Loucy (cell line): ENCODE measurements at regions not wholly inside any gene's neighbourhood (a gene's known extent, or its start where the extent isn't known, plus 50 kb on each side); places are given as distances from the start of the nearest gene placed in this dataset.

Source experiments
- EZH2phosphoT487 ChIP-seq: fragments of 200-600 bp; IDR thresholded peaks from 2 replicates; pipeline ENCODE4 v1.6.1; 2018; ENCODE audit warnings: antibody characterized with exemption, mild to moderate bottlenecking, moderate library complexity, borderline replicate concordance
- TF ChIP-seq, protein P1 (sequence below): fragments of 200-600 bp; sonication (generic); conservative IDR thresholded peaks from 2 replicates; pipeline ENCODE4 v1.5.1; 2014; ENCODE audit warnings: mild to moderate bottlenecking, antibody characterized with exemption, low read length

- TF ChIP-seq, protein P1, sequence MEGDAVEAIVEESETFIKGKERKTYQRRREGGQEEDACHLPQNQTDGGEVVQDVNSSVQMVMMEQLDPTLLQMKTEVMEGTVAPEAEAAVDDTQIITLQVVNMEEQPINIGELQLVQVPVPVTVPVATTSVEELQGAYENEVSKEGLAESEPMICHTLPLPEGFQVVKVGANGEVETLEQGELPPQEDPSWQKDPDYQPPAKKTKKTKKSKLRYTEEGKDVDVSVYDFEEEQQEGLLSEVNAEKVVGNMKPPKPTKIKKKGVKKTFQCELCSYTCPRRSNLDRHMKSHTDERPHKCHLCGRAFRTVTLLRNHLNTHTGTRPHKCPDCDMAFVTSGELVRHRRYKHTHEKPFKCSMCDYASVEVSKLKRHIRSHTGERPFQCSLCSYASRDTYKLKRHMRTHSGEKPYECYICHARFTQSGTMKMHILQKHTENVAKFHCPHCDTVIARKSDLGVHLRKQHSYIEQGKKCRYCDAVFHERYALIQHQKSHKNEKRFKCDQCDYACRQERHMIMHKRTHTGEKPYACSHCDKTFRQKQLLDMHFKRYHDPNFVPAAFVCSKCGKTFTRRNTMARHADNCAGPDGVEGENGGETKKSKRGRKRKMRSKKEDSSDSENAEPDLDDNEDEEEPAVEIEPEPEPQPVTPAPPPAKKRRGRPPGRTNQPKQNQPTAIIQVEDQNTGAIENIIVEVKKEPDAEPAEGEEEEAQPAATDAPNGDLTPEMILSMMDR: no peak
- TF ChIP-seq EZH2phosphoT487: no peak
These were observed 993.2 kb upstream of the PCDH7 start for GRCh38 chr4:29726938-29727337.
